ENCODE measurements at regions not wholly inside any gene's neighbourhood (a gene's known extent, or its start where the extent isn't known, plus 50 kb on each side); places are given as distances from the start of the nearest gene placed in this dataset.

DNA sequence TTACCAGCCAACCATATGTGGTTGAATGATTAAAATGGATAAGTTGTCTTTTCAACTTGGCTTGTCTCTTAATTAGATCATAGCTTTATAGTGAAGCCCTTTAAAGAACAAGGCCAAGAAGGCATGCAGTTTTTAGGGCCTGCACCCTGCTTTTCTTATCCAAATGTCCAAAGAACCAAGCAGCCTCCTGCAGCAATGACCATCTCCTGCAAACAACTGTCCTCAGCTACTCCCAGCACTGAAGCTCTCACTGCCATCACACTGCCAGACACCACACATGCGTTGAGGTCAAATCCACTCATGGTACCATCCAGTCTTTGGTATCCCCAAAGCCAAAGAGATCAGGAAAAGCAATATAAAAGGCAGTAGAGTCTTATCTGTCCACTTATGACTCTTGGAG is 210.3 kb downstream of the ACTR3B start:
- TF ChIP-seq, protein P1, sequence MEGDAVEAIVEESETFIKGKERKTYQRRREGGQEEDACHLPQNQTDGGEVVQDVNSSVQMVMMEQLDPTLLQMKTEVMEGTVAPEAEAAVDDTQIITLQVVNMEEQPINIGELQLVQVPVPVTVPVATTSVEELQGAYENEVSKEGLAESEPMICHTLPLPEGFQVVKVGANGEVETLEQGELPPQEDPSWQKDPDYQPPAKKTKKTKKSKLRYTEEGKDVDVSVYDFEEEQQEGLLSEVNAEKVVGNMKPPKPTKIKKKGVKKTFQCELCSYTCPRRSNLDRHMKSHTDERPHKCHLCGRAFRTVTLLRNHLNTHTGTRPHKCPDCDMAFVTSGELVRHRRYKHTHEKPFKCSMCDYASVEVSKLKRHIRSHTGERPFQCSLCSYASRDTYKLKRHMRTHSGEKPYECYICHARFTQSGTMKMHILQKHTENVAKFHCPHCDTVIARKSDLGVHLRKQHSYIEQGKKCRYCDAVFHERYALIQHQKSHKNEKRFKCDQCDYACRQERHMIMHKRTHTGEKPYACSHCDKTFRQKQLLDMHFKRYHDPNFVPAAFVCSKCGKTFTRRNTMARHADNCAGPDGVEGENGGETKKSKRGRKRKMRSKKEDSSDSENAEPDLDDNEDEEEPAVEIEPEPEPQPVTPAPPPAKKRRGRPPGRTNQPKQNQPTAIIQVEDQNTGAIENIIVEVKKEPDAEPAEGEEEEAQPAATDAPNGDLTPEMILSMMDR (IDR thresholded peaks at IDR 0.05), result no peak
- no peak for TF ChIP-seq EZH2phosphoT487 (IDR thresholded peaks at IDR 0.05)
- TF ChIP-seq EZH2 (IDR thresholded peaks at IDR 0.05), result no peak

Measured in neural progenitor cell (in vitro differentiated cells).